ENCODE measurements at regions not wholly inside any gene's neighbourhood (a gene's known extent, or its start where the extent isn't known, plus 50 kb on each side); places are given as distances from the start of the nearest gene placed in this dataset.

DNA sequence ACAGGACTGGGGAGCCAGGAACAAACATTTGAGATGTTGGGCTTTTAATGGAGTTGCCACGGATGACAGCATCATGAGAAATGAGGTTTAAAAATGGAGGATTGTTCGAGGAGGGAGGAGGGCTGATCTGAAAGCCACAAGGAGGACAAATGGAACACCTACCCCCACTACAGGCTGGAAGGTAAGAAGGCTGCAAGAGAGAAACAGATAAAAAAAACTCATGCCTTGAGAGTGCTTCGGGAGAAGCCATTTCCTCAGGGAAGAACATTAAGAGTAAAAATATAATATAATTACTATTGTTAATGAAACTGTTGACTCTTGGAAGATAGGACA, 119.5 kb upstream of the MAP9 start:
- TF ChIP-seq, protein P1, sequence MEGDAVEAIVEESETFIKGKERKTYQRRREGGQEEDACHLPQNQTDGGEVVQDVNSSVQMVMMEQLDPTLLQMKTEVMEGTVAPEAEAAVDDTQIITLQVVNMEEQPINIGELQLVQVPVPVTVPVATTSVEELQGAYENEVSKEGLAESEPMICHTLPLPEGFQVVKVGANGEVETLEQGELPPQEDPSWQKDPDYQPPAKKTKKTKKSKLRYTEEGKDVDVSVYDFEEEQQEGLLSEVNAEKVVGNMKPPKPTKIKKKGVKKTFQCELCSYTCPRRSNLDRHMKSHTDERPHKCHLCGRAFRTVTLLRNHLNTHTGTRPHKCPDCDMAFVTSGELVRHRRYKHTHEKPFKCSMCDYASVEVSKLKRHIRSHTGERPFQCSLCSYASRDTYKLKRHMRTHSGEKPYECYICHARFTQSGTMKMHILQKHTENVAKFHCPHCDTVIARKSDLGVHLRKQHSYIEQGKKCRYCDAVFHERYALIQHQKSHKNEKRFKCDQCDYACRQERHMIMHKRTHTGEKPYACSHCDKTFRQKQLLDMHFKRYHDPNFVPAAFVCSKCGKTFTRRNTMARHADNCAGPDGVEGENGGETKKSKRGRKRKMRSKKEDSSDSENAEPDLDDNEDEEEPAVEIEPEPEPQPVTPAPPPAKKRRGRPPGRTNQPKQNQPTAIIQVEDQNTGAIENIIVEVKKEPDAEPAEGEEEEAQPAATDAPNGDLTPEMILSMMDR (conservative IDR thresholded peaks at IDR 0.05): no peak
- TF ChIP-seq ZFX (IDR thresholded peaks at IDR 0.05): no peak

Data from C4-2B (cell line).